ENCODE measurements at regions not wholly inside any gene's neighbourhood (a gene's known extent, or its start where the extent isn't known, plus 50 kb on each side); places are given as distances from the start of the nearest gene placed in this dataset.

GRCh38 chr1:10897321-10897980, 101.0 kb upstream of the CASZ1 start:
- peak; percentile 55 for DNase-seq (ENCODE audit: low read depth)

DNA sequence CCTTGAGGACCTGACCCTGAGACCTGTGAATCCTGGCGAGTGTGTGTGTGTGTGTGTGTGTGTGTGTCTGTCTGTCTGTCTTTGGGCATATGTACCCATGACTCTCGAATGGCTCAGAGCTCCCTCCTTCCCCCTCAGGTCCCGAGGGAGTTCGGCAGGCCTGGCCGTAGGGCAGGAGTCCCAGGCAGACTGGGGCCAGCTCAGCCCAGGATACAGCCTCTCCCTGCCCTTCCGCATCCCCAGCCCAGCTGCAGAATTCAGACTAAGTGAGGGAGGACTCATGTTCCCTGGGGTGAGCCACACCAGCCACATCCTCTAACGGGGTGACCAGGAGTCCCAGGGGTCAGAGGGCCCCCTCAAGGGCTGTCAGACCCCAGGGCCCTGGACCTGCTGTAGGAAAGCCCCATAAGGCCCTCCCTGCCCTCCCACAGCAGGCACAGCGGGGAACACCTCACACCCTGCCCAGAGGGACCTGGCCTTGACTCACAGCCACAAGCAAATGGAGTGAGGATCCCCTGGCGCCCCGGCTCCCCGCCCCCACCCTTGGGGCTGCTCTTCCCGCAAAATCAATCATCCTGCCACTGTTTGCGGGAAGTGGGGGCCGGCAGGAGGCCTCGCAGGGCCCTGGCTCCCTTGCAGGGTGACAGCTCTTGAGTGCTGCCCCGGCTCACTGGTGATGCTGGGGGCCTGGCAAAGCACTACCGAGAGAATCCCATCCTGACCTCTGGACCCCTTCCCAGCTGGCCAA, 101.7 kb upstream of the CASZ1 start:
- peak; percentile 87 for DNase-seq (ENCODE audit: low read depth)

DNA sequence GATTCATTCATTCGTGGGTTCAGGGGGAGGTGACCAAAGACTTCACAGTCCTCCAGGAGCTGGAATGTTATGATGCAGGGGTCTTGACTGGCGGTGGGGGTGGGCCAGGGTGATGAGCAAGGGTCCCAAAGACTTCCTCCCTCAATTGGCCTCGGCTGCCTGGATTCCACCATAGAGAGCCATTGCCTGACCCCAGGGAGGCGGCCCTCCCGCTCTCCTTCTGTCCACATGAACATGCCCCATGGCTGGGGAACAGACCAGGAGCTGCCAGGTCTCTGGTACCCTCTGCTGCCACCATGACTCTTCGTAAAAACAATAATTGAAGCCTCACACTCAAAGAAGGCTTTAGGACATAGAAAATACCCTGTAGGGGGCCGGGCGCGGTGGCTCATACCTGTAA, 102.5 kb upstream of the CASZ1 start:
- DNase-seq (ENCODE audit: low read depth): no peak

DNA sequence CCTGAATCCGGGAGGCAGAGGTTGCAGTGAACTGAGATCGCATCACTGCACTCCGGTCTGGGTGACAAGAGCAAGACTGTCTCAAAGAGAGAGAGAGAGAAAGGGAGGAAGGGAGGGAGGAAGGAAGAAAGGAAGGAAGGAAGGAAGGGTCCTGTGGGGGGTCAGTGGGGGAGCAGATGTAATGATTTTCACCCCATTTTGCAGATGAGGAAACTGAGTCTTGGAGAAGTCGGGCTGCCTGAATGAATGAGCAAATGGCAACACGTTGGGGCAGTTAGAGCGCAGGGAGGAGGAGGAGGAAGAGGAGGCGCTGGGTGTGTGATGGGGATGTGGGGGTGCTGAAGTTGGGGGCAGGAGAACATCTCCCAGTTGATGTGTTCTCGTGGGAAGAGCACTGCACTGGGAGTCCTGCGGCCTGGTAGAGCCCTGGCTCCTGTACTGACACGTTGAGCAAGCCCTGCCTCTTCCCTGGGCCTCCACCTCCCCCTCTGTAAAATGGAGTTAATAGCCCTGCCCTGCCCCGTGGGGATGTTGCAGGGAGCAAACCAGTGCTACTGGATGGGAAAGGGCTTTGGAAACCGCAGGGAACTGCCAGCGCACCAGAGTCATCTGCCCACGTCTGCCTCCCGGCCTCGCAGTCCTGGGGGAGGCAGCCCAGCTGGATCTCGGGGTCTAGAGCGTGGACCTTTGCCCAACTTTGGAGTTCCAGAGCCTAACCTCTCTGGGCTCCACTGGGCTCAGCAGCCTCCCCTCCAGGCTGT, 103.2 kb upstream of the CASZ1 start:
- DNase-seq (ENCODE audit: low read depth): peak; percentile 52

DNA sequence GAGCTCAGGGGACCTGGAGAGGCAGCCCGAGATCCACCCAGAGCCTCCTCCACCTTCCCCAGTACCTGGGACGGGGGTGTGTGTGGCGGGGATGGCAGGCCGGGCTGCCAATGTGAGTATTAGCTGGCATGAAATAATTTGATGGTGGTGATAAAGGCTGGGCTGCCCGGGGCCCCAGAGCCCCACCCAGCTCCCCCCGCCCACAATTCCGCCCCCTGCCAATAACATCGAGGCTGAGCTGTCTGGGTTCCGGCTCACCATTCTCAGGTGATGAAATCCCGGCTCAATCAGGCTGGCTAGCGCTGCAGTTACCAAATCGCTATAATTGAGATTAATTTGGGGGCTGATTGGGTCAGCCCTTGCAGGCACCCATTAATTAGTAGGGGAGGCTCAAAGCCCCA, 103.8 kb upstream of the CASZ1 start:
- DNase-seq (ENCODE audit: low read depth): no peak

DNA sequence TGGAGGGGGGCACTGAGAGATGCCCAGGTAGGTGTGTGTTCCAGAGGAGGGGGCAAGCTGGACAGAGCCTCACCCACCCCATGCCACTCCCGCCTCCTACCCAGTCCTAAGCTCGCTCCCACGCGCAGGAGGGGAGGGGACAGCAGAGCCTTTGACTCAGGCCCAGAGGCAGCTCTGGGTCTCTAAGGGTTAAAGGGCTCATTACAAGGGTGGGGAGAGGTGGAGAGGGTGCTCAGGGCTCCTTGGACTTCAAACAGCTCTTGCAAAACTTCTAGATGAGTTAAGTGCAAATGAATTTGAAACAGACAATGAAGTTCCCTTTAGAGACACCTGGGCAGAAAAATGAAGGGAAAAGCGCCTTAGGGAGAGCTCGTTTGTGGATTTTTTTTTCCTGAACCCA, 104.2 kb upstream of the CASZ1 start:
- no peak for DNase-seq (ENCODE audit: low read depth)

GRCh38 chr1:10901091-10901890, 104.8 kb upstream of the CASZ1 start:
- DNase-seq (ENCODE audit: low read depth): peak; percentile 50

- no peak for DNase-seq (ENCODE audit: low read depth)
These were observed 105.7 kb upstream of the CASZ1 start for GRCh38 chr1:10901891-10902805.

- no peak for DNase-seq (ENCODE audit: low read depth)
These were observed 107.0 kb upstream of the CASZ1 start for GRCh38 chr1:10903421-10903820.

DNA sequence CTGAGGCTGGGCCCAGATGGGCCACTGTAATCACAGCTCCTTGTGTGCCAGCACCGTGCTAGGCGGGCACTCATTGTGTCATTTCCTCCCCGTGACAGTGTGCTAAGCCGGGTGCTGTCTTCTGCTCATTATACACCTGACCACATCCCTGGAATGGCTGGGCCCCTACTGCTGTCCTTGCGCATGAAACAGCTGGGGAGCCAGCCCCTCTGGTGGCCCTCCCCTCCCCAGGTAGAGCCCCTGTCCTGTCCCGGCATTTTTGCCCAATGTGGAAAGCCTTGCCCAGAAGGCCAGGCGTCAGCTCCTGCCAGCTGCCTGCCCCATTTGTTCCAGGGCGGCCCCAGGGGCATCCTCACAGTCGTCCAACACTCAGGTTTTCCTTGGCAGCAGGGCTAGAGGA, 107.4 kb upstream of the CASZ1 start:
- DNase-seq (ENCODE audit: low read depth): no peak

GRCh38 chr1:10904396-10905358, 107.8 kb upstream of the TARDBP start:
- DNase-seq (ENCODE audit: low read depth): no peak

- DNase-seq (ENCODE audit: low read depth): no peak
These were observed 106.4 kb upstream of the TARDBP start for GRCh38 chr1:10905841-10906655.

- no peak for DNase-seq (ENCODE audit: low read depth)
These were observed 105.5 kb upstream of the TARDBP start for GRCh38 chr1:10906866-10907519.

DNA sequence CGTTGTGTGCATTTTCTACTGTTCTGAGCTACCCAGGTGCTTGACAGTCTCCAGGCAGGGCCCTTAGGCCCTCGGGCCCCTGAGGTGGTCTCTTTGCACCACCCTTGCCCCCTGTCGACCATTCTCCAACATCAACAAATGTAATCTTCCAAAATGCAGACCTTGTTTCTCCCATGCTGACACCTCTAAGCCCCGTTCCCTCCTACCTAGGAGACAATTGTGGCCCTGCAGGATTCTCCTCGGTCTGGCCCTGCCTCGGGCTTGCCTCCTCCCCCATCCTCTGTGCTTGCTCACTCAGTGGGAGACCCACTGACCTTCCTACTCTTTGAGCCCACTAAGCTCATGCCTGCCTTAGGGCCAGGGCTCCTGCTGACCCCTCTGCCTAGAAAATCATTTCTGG, 104.2 kb upstream of the TARDBP start:
- DNase-seq (ENCODE audit: low read depth): no peak

DNA sequence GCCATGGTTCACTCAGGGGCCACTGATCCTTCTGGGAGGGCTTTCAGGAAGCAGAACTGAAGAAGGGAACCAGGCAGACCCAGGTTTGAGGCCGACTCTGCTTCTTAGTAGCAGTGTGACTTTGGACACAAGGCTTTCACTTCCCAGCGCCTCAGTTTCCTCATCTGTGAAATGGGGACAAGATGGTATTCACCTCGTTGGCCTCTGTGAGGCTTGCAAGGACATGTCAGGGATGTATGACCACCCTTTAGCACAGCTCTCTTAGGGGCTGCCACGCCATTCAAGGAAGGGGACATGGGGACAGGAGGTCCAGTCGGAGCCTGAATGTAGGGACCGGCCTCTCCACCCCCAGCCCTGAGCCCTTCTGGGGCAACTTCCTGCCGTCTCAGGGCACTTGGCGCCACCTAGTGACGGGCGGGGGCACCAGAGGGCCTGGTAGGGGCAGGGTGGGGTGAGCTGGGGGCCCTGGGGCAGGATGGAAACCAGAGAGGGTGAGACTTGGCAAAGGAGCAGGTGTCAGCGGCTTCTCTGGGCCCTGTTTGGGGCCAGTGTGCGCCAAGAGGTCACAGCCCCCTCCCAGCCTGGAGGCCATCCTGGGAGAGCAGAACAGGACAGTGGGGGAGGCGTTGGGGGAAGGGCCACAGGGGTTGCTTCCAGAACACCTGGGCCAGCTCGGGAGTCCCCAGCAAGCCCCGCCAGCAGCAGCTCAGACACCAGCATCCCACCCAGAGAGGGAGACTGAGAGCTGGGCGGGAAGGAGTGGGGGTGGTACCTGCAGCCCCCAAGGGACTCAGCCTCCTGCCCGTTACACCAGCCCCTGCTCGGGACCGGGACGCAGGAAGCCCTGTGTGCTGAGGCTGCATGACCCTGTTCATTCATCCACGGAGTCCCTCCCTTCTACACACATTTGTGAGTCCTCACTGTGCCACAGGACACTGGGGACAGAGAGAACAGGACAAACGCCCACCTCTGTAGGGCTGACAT, 102.5 kb upstream of the TARDBP start:
- DNase-seq (ENCODE audit: low read depth): peak; percentile 73

- no peak for DNase-seq (ENCODE audit: low read depth)
These were observed 101.6 kb upstream of the TARDBP start for GRCh38 chr1:10910681-10911489.

All from Daoy (cell line).